GM12864 (cell line): ENCODE measurements at regions not wholly inside any gene's neighbourhood (a gene's known extent, or its start where the extent isn't known, plus 50 kb on each side); places are given as distances from the start of the nearest gene placed in this dataset.
A peak's percentile ranks its signal among the peaks of the same experiment; 100 is the strongest.

ENCODE experiments used
- DNase-seq: peaks from one replicate; pipeline ENCODE4 v3.0.0-alpha.2; 2011; ENCODE audit warnings: low read depth
- H3K4me3 ChIP-seq: 2 replicates; pipeline ENCODE4 v1.5.1; 2011; ENCODE audit warnings: mild to moderate bottlenecking, low read depth, low read length, control low read depth
- TF ChIP-seq, protein P1 (sequence below): IDR thresholded peaks from 2 replicates; pipeline ENCODE4 v1.5.1; 2011; ENCODE audit warnings: low read depth, mild to moderate bottlenecking, moderate library complexity, low read length, control low read depth, inconsistent platforms; ENCODE audit errors: missing control alignments

DNA sequence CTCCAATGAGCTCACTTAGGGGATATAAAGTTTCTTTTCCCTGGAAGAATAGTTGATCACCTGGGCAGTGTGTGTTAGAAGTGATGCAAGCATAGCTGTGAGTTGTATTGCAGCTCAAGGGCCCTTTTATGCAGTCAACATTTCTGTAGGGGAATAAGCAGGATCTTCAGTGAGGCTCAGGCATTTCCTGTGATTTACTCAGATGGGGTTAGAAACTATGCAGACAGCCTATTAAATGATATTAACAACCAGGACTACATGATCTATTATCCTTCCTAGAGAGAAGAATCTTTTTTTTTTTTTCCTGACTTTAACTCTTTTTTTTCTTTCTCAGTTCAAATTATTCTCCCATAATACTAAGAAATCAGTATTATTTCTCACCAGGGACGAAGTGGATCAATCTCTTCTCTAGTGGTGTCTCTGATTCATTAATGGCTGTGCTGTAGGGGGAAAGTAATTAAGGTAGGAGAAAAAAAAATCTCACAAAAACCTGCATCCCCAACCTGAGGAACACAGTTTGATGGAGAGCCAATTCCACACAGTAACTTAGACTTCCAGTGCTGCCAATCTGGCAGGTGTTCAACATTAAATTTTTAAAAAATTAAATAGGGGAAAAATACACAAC lies 126.4 kb upstream of the SLC10A2 start:
- TF ChIP-seq, protein P1, sequence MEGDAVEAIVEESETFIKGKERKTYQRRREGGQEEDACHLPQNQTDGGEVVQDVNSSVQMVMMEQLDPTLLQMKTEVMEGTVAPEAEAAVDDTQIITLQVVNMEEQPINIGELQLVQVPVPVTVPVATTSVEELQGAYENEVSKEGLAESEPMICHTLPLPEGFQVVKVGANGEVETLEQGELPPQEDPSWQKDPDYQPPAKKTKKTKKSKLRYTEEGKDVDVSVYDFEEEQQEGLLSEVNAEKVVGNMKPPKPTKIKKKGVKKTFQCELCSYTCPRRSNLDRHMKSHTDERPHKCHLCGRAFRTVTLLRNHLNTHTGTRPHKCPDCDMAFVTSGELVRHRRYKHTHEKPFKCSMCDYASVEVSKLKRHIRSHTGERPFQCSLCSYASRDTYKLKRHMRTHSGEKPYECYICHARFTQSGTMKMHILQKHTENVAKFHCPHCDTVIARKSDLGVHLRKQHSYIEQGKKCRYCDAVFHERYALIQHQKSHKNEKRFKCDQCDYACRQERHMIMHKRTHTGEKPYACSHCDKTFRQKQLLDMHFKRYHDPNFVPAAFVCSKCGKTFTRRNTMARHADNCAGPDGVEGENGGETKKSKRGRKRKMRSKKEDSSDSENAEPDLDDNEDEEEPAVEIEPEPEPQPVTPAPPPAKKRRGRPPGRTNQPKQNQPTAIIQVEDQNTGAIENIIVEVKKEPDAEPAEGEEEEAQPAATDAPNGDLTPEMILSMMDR: no peak
- DNase-seq: no peak
- H3K4me3 ChIP-seq: no peak overlapping the region

DNA sequence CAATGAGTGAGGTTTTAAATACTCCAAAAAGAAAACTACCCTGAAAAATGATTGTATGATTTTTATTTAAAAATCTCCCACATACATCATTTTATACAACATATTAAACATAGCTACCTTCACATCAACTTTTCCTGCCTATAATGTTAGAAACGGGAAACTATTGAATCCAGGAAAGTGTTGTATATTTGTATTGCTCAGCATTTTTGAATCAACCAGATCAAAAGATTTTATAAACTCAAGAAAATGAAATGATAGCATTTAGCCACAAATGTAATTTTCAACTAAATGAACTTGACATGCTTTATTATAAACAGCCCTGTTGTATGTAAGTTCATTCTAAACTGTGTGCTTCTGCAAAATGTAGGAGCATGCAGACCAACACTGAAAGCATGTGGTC lies 124.6 kb upstream of the SLC10A2 start:
- no peak overlapping the region for H3K4me3 ChIP-seq
- DNase-seq: no peak
- TF ChIP-seq, protein P1: no peak

DNA sequence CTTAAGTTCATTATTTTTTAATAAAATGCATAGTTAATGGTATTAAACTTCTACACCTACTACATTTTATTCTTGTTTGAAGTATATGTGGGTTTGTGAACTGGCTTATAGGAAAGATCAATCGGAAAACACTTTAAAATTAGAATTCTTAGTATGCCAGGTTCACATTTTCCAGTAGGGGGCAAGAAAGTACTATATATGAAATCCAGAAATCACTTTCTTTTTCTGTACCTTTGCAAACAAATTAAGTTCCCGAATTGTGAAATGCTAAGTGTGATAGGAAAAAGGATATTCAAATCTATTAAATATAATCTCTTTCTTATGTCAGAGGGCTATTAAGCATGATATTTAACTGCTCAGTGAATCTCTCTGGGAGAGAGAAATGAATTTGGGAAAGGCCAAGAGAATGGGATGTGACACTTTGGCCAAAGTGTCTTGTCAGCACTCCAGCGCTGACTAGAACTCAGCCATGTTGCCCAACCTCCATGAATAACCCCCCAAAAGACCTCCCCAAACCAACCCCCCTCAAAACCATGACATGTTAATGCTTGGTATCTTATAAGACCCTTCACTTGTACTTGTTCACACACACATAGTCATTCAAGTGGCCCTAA lies 122.6 kb upstream of the SLC10A2 start:
- DNase-seq: no peak
- no peak overlapping the region for H3K4me3 ChIP-seq
- TF ChIP-seq, protein P1: peak; percentile 39

DNA sequence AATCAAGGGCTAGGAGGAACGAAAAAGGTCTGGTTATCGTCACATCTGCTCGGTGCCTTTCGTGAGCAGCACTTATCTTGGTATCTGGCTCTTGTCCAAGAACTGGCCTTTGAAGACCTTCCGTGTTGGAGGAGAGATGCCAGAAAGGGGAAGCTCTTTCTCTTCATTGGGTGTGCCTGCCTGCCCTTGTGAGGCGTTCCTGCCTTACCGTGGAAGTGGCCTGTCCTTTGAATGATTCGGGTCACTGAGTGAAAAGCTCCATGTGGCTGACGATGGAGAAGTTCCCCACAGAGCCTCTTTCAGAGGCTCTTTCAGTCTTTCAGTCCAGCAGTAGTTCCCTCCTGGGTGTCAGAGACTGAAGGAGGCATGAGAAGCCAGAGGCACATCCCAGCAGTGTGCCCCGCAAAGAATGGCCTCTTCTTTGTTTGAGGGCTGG lies 121.5 kb upstream of the SLC10A2 start:
- TF ChIP-seq, protein P1: no peak
- no peak overlapping the region for H3K4me3 ChIP-seq
- DNase-seq: no peak

DNA sequence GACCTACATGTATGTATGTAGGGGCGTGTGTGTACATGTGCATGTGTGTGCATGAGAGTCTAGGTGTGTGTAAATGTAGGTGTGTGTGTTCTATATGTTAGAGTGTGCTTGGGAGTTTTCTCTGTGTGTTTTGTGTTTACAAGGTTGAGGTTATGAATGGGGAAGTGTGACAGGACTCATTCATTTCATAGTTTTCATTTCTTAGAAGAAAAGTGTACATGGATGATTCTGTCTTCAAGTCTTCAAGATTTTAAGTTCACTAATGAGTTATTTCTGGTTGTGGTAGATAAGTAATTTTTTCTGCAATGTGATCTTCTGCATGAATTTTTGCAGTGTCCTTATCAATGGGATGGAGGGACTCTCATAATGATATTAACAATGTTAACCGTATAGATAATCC lies 118.2 kb upstream of the SLC10A2 start:
- TF ChIP-seq, protein P1: no peak
- no peak overlapping the region for H3K4me3 ChIP-seq
- DNase-seq: no peak

DNA sequence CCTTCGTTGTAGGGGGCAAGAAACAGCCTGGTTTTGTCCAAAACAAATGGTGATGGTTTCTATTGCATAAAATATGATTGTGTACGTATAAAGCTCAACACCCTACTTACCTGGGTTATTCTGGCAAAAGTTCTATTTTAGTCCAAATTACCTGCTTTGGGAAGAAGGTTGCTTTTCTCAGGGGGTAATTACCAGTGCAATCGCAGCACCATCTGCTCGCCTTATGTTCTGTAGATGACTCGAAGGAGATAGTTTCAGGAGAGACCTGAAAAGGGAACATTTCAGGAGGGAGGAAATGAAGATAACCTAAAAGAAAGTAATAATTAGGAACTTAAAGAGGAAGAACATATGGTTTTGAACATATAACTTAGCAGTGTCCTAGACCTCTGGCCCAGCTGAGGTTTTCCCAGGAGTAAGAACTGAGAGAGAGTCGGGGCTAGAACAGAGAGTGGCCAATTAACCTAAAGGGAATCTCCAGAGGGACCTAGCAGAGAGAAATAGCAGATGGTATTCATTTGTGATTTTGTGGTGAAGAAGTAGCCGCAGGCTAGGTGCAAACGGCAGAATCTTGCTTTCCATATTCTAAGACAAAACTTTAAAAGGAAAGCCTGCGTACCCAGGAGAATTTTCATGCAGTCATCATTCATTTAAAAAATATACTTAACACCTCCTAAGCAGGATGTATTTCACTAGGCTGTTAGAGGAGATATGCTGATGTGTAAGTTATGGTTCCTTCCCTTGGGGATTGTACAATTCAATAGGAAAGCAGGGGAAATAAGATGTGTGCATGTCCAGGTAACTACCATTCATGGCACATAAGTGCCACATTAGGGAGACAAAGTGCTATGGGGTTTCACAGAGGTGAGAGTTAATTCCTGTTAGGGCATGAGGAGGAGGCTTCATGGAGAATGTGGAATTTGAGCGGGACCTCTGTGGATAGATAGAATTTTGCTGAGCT lies 113.0 kb upstream of the SLC10A2 start:
- DNase-seq: no peak
- TF ChIP-seq, protein P1: no peak

More for the DNA sequence above, 113.0 kb upstream of the SLC10A2 start:
- H3K4me3 ChIP-seq: no peak overlapping the region
